Retina (tissue), 1 donor: ENCODE measurements at regions not wholly inside any gene's neighbourhood (a gene's known extent, or its start where the extent isn't known, plus 50 kb on each side); places are given as distances from the start of the nearest gene placed in this dataset.

Experiments
- DNase-seq: peaks from one replicate; pipeline ENCODE4 v3.0.0-alpha.2; 2016

GRCh38 chr4:63017300-63017699, 1392.0 kb downstream of the TECRL start:
- DNase-seq, result no peak

- DNase-seq, result no peak
These were observed 1438.4 kb downstream of the TECRL start for GRCh38 chr4:62970846-62971245.

GRCh38 chr4:62960415-62960814, 1448.8 kb downstream of the TECRL start:
- DNase-seq, result no peak

GRCh38 chr4:62953752-62954151, 1455.5 kb downstream of the TECRL start:
- DNase-seq, result no peak

GRCh38 chr4:62952366-62952765, 1456.9 kb downstream of the TECRL start:
- no peak for DNase-seq

- DNase-seq, result no peak
These were observed 1461.1 kb downstream of the TECRL start for GRCh38 chr4:62948108-62948507.

GRCh38 chr4:62940229-62940628, 1469.0 kb downstream of the TECRL start:
- DNase-seq, result no peak

- no peak for DNase-seq
These were observed 1478.4 kb downstream of the TECRL start for GRCh38 chr4:62930884-62931283.

GRCh38 chr4:62928483-62928882, 1480.8 kb downstream of the TECRL start:
- DNase-seq, result no peak

- no peak for DNase-seq
These were observed 1481.7 kb downstream of the TECRL start for GRCh38 chr4:62927574-62927973.

- no peak for DNase-seq
These were observed 1485.5 kb downstream of the TECRL start for GRCh38 chr4:62923783-62924182.

- DNase-seq, result no peak
These were observed 1491.6 kb downstream of the TECRL start for GRCh38 chr4:62917649-62918048.

GRCh38 chr4:62914758-62915157, 1494.5 kb downstream of the TECRL start:
- DNase-seq, result no peak

- DNase-seq, result no peak
These were observed 1496.2 kb downstream of the TECRL start for GRCh38 chr4:62913065-62913464.

- no peak for DNase-seq
These were observed 1496.7 kb downstream of the TECRL start for GRCh38 chr4:62912531-62912930.

- DNase-seq, result no peak
These were observed 1500.0 kb downstream of the TECRL start for GRCh38 chr4:62909238-62909637.

- no peak for DNase-seq
These were observed 1508.1 kb downstream of the TECRL start for GRCh38 chr4:62901101-62901500.

GRCh38 chr4:62899646-62900364, 1509.4 kb downstream of the TECRL start:
- no peak for DNase-seq

GRCh38 chr4:62898115-62898514, 1511.1 kb downstream of the TECRL start:
- no peak for DNase-seq

- no peak for DNase-seq
These were observed 1512.5 kb downstream of the TECRL start for GRCh38 chr4:62896721-62897120.

GRCh38 chr4:62881901-62882300, 1527.3 kb downstream of the TECRL start:
- no peak for DNase-seq

GRCh38 chr4:62881210-62881609, 1528.0 kb downstream of the TECRL start:
- no peak for DNase-seq

- no peak for DNase-seq
These were observed 1536.4 kb downstream of the TECRL start for GRCh38 chr4:62872856-62873255.

- no peak for DNase-seq
These were observed 1538.2 kb downstream of the TECRL start for GRCh38 chr4:62871078-62871477.

- no peak for DNase-seq
These were observed 1538.8 kb downstream of the TECRL start for GRCh38 chr4:62870451-62870850.
